Stimulated activated CD4-positive, alpha-beta T cell treated with anti-CD3 and anti-CD28 coated beads, Interleukin-12 subunit alpha, Interleukin-12 subunit beta, amount 100 ng/mL, for 24 hours (primary cell): ENCODE measurements at regions not wholly inside any gene's neighbourhood (a gene's known extent, or its start where the extent isn't known, plus 50 kb on each side); places are given as distances from the start of the nearest gene placed in this dataset.
"Not testable (repeated sequence)": the region's sequence is repeated elsewhere in the genome, so short reads cannot be mapped to it uniquely, and the experiment has no call there.

ENCODE experiments used
- DNase-seq, 2 experiments: peaks; one replicate each; pipeline ENCODE4 v3.0.0-alpha.2; 2020; ENCODE audit warnings: low read depth in 2 of 2

- DNase-seq = no peak
These were observed 265.3 kb upstream of the STARD13 start for GRCh38 chr13:33550885-33551284.

GRCh38 chr13:33554919-33555791 is 262.8 kb upstream of the RFC3 start:
- no peak for DNase-seq

GRCh38 chr13:33556828-33557227 is 261.1 kb upstream of the RFC3 start:
- no peak for DNase-seq

GRCh38 chr13:33560726-33561125 is 257.2 kb upstream of the RFC3 start:
- DNase-seq = no peak

GRCh38 chr13:33561627-33562026 is 256.3 kb upstream of the RFC3 start:
- no peak for DNase-seq

GRCh38 chr13:33571618-33572017 is 246.3 kb upstream of the RFC3 start:
- no peak for DNase-seq

GRCh38 chr13:33572322-33572721 is 245.6 kb upstream of the RFC3 start:
- DNase-seq = not testable (repeated sequence)

- no peak for DNase-seq
These were observed 242.6 kb upstream of the RFC3 start for GRCh38 chr13:33575378-33575777.

GRCh38 chr13:33577007-33577406 is 240.9 kb upstream of the RFC3 start:
- no peak for DNase-seq

- no peak for DNase-seq
These were observed 239.2 kb upstream of the RFC3 start for GRCh38 chr13:33578786-33579185.

GRCh38 chr13:33582121-33582520 is 235.8 kb upstream of the RFC3 start:
- DNase-seq = no peak

- no peak for DNase-seq
These were observed 234.6 kb upstream of the RFC3 start for GRCh38 chr13:33583398-33583797.

- DNase-seq = no peak
These were observed 227.0 kb upstream of the RFC3 start for GRCh38 chr13:33590936-33591335.

- DNase-seq = no peak
These were observed 211.3 kb upstream of the RFC3 start for GRCh38 chr13:33606692-33607091.

- DNase-seq = peak in 1 of 2 experiments; percentile 35
These were observed 207.4 kb upstream of the RFC3 start for GRCh38 chr13:33610438-33611120.

GRCh38 chr13:33611121-33611805 is 206.7 kb upstream of the RFC3 start:
- no peak for DNase-seq

- no peak for DNase-seq
These were observed 205.0 kb upstream of the RFC3 start for GRCh38 chr13:33612641-33613638.

GRCh38 chr13:33615436-33615835 is 202.5 kb upstream of the RFC3 start:
- DNase-seq = no peak

- no peak for DNase-seq
These were observed 201.8 kb upstream of the RFC3 start for GRCh38 chr13:33616130-33616529.

GRCh38 chr13:33617055-33617454 is 200.9 kb upstream of the RFC3 start:
- DNase-seq = no peak

- DNase-seq = no peak
These were observed 193.7 kb upstream of the RFC3 start for GRCh38 chr13:33624253-33624652.
